Right lobe of liver (tissue), 6 donors: ENCODE measurements at regions not wholly inside any gene's neighbourhood (a gene's known extent, or its start where the extent isn't known, plus 50 kb on each side); places are given as distances from the start of the nearest gene placed in this dataset.

Experiments
- ATAC-seq, 4 donors: fragments of 200-7000 bp; cut with Tn5 transposase; one replicate each; pipeline ENCODE4 v1.9.1; 2020; ENCODE audit warnings: mild to moderate bottlenecking in 4 of 4, moderate library complexity in 4 of 4
- DNase-seq, 3 donors: peaks; one replicate each; pipeline ENCODE4 v3.0.0-alpha.2; 2020
- H3K27ac ChIP-seq, 3 donors: fragments of 200-600 bp; one replicate each; pipeline ENCODE4 v1.8.0; 2022
- H3K27me3 ChIP-seq, 2 donors: fragments of 200-600 bp; one replicate each; pipeline ENCODE4 v1.8.0; 2022
- H3K36me3 ChIP-seq, 4 donors: fragments of 200-600 bp; sonication (generic) in 1 of 4; one replicate each; pipeline versions ENCODE4 v1.5.1 to v1.8.0; 2017 to 2022; ENCODE audit warnings: control low read depth in 1 of 4
- H3K4me1 ChIP-seq, 4 donors: fragments of 200-600 bp; sonication (generic) in 1 of 4; one replicate each; pipeline versions ENCODE4 v1.5.1 to v1.8.0; 2017 to 2022; ENCODE audit warnings: control low read depth in 1 of 4
- H3K4me3 ChIP-seq, 3 donors: fragments of 200-600 bp; one replicate each; pipeline ENCODE4 v1.8.0; 2022
- H3K9me3 ChIP-seq, 4 donors: fragments of 200-600 bp; sonication (generic) in 1 of 4; one replicate each; pipeline versions ENCODE4 v1.5.1 to v1.8.0; 2017 to 2022; ENCODE audit warnings: control low read depth in 1 of 4
- POLR2A ChIP-seq: fragments of 450-650 bp; IDR thresholded peaks from one replicate; pipeline ENCODE4 v1.6.1; 2017; ENCODE audit warnings: antibody characterized with exemption, mild to moderate bottlenecking
- WGBS: methylation state at CpG from one replicate; pipeline ENCODE4 v1.1.6; 2018; ENCODE audit warnings: low coverage, low lambda C conversion rate; ENCODE audit not compliant: insufficient coverage; ENCODE audit errors: missing lambda C conversion rate; 5-methylcytosine and 5-hydroxymethylcytosine counted together
- intact Hi-C, 2 donors: fragments of 100-400 bp; cut with DNase I; formaldehyde crosslinking; loops; one replicate each; pipeline versions ENCODE4 v1.11.2 to v1.14.1; 2022
- TF ChIP-seq, protein P1 (sequence below), 4 donors: fragments of 200-600 bp in 3 of 4; fragments of 450-650 bp in 1 of 4; IDR thresholded peaks; one replicate each; pipeline versions ENCODE4 v1.5.1 to v1.8.0; 2016 to 2022; ENCODE audit warnings: antibody characterized with exemption in 4 of 4, mild to moderate bottlenecking in 2 of 4
- donor health status: DM: no; HTN: yes; CAD: no.
- donor health status: DM: no; HTN: no; CAD: no.
- donor health status: DM: no; HTN: no; CAD: no.
- donor health status: DM: no; HTN: yes; CAD: no.
- donor health status: DM: no; HTN: yes; CAD: no.

DNA sequence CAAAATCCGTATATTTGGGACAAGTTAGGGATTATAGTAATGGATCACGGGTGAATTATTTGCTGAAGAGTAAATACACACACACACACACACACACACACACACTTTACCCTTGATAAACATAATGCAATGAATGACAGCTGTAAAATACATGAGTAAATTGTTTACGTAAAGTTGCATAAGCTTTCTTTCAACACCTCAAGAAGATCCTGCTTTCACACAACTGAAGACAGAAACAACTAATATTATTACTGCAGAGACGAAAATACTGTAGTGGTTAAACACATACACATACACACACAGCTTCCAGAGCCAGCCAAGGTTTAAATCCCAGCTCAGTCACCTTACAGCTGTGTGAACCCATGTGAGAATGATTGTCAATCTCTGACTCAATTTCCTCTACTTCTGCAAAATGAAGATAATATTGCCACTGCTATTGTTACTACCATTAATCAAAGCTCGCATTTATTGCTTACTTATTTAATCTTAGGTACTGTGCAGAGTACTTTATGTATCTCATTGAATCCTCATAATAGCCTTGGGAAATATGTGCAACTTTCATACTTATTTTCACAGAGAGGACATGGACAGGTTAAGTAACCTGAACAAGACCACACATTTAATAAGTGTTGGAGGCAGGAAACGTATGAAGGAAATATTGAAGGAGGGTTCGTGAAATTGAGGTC lies 50.6 kb upstream of the DOK6 start:
- TF ChIP-seq, protein P1, sequence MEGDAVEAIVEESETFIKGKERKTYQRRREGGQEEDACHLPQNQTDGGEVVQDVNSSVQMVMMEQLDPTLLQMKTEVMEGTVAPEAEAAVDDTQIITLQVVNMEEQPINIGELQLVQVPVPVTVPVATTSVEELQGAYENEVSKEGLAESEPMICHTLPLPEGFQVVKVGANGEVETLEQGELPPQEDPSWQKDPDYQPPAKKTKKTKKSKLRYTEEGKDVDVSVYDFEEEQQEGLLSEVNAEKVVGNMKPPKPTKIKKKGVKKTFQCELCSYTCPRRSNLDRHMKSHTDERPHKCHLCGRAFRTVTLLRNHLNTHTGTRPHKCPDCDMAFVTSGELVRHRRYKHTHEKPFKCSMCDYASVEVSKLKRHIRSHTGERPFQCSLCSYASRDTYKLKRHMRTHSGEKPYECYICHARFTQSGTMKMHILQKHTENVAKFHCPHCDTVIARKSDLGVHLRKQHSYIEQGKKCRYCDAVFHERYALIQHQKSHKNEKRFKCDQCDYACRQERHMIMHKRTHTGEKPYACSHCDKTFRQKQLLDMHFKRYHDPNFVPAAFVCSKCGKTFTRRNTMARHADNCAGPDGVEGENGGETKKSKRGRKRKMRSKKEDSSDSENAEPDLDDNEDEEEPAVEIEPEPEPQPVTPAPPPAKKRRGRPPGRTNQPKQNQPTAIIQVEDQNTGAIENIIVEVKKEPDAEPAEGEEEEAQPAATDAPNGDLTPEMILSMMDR (IDR thresholded peaks at IDR 0.05) = no peak
- TF ChIP-seq POLR2A = no peak
- Histone ChIP-seq H3K4me3 (no peak overlapping the region), H3K36me3 (no peaks in the 10 kb centered on the region), H3K27me3 (no peaks in the 10 kb centered on the region), H3K4me1 (no peaks in the 10 kb centered on the region), H3K9me3 (no peaks in the 10 kb centered on the region), H3K27ac (no peak overlapping the region)
- intact Hi-C loops = no loop called here
- DNase-seq = no peak
- WGBS = 37% methylated on average over 7 of the region's 7 CpGs
- ATAC-seq = no peak
